ENCODE measurements at regions not wholly inside any gene's neighbourhood (a gene's known extent, or its start where the extent isn't known, plus 50 kb on each side); places are given as distances from the start of the nearest gene placed in this dataset.
A peak's percentile ranks its signal among the peaks of the same experiment; 100 is the strongest.
"Not testable (repeated sequence)": the region's sequence is repeated elsewhere in the genome, so short reads cannot be mapped to it uniquely, and the experiment has no call there.

DNA sequence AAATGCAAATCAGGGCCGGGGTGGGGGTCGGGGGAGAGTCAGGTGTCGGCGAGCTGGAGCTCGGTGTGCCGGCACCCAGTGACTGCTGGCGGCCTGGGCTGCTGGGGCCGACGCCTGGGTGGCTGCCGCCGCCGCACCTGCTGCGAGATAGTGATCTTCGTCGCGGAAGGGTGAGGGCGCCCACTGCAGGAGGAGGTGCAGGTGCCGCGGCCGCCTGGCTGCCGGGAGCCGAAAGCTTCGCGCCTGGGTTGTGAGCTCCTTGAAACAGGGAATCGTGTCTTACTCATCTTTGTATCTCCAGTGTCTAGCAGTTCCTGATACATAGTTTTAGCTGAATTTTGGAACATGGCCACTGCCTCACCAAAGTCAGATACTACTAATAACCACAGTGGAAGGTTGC is 64.0 kb upstream of the CPOX start:
- TF ChIP-seq, protein P1, sequence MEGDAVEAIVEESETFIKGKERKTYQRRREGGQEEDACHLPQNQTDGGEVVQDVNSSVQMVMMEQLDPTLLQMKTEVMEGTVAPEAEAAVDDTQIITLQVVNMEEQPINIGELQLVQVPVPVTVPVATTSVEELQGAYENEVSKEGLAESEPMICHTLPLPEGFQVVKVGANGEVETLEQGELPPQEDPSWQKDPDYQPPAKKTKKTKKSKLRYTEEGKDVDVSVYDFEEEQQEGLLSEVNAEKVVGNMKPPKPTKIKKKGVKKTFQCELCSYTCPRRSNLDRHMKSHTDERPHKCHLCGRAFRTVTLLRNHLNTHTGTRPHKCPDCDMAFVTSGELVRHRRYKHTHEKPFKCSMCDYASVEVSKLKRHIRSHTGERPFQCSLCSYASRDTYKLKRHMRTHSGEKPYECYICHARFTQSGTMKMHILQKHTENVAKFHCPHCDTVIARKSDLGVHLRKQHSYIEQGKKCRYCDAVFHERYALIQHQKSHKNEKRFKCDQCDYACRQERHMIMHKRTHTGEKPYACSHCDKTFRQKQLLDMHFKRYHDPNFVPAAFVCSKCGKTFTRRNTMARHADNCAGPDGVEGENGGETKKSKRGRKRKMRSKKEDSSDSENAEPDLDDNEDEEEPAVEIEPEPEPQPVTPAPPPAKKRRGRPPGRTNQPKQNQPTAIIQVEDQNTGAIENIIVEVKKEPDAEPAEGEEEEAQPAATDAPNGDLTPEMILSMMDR (conservative IDR thresholded peaks at IDR 0.05; ENCODE audit: low read depth, low read length), result peak; percentile 68
- H3K4me3 ChIP-seq (ENCODE audit: low read depth, low read length), result peak overlapping the region; percentile 39
- DNase-seq (ENCODE audit: low read depth), result no peak

DNA sequence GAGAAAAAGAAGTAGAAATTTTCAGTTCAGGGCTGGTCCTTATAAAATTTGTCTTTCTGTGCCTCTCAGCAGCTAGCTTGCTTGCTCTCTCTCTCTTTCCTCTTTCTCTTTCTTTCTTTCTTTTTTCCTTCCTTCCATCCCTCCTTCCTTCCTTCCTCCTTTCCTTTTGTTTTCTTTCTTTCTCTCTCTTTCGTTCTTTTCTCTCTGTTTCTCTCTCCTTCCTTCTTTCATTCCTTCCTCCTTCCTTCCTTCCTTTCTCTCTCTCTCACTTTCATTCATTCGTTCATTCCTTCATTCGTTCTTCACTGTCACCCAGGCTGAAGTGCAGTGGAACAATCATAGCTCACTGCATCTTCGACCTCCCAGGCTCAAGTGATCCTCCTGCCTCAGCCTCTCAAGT is 69.3 kb upstream of the CPOX start:
- no peak overlapping the region for H3K4me3 ChIP-seq (ENCODE audit: low read depth, low read length)
- TF ChIP-seq, protein P1 (conservative IDR thresholded peaks at IDR 0.05; ENCODE audit: low read depth, low read length), result no peak

DNA sequence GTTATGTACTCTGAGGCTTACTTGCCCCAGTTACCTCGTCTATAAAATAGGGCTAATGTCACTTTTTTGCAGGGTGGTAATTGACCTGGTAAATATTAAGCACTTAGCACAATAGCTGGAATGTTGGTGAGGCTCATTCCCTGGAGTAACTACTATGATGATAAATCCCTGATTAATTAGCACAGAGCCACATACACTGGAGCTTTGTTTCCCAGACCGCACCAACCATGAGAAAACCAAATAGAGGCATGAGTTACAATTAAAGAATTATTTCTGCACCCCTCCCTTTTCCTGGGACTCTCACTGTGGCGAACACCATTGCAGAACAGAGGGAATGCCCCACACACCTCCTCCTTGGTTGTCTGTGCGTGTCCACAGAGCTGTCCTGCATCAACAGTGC is 76.6 kb upstream of the CPOX start:
- no peak overlapping the region for H3K4me3 ChIP-seq (ENCODE audit: low read depth, low read length)
- TF ChIP-seq, protein P1 (conservative IDR thresholded peaks at IDR 0.05; ENCODE audit: low read depth, low read length), result no peak
- DNase-seq (ENCODE audit: low read depth), result no peak

More for the DNA sequence above, 69.3 kb upstream of the CPOX start:
- DNase-seq (ENCODE audit: low read depth), result no peak

DNA sequence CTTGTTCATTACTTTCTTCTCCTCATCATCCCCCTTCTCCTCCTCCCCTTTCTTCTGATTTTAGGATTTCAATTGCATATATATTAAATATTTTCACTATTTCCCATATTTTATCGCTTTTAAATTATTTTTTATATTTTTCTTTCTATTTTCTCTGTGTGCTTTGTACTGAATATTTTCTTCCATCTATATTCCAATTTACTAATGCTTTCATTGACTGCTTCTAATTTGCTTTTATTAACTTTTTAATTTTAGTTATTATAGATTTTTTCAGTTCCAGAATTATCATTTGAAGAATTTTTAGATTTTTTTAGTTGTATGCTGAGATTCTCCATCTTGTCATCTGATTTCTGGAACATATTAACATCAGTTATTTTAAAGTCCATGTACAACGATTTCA is 83.2 kb upstream of the ST3GAL6 start:
- no peak for DNase-seq (ENCODE audit: low read depth)
- TF ChIP-seq, protein P1 (conservative IDR thresholded peaks at IDR 0.05; ENCODE audit: low read depth, low read length), result no peak
- H3K4me3 ChIP-seq (ENCODE audit: low read depth, low read length), result no peak overlapping the region

DNA sequence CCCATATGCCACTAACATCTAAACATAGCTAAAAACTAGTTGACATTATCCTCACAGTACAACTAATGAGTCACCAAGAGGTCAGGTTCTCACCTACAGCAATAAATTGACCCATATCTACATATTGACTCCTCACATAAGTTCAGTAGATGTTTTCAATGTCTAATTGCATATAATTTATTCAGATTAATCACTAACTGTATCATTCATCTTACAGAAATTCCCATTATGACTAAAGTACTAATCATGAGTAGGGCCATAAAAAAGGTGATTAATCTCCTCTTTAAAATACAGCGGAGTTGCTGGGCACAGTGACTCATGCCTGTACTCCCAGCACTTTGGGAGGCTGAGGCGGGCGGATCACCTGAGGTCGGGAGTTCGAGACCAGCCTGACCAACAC is 82.4 kb upstream of the ST3GAL6 start:
- peak; percentile 36 for DNase-seq (ENCODE audit: low read depth)
- no peak overlapping the region for H3K4me3 ChIP-seq (ENCODE audit: low read depth, low read length)
- TF ChIP-seq, protein P1 (conservative IDR thresholded peaks at IDR 0.05; ENCODE audit: low read depth, low read length), result no peak

DNA sequence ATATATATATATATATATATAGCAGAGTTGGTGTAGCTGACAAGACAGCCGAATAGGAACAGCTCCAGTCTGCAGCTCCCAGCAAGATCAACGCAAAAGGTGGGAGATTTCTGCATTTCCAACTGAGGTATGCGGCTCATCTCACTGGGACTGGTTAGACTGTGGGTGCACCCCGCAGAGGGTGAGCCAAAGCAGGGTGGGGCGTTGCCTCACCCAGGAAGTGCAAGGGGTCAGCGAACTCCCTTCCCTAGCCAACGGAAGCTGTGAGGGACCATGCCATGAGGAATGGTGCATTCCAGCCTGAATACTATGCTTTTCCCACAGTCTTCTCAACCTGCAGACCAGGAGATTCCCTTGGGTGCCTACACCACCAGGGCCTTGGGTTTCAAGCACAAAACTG is 81.7 kb upstream of the ST3GAL6 start:
- TF ChIP-seq, protein P1 (conservative IDR thresholded peaks at IDR 0.05; ENCODE audit: low read depth, low read length), result no peak
- no peak for DNase-seq (ENCODE audit: low read depth)
- no peak overlapping the region for H3K4me3 ChIP-seq (ENCODE audit: low read depth, low read length)

DNA sequence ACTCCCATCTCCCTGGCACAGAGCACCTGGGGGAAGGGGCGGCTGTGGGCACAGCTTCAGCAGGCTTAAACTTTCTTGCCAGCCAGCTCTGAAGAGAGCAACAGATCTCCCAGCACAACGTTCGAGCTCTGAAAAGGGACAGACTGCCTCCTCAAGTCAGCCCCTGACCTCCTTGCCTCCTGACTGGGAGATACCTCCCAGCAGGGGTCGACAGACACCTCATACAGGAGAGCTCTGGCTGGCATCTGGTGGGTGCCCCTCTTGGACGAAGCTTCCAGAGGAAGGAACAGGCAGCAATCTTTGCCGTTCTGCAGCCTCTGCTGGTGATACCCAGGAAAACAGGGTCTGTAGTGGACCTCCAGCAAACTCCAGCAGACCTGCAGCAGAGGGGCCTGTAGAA is 80.7 kb upstream of the ST3GAL6 start:
- not testable (repeated sequence) for H3K4me3 ChIP-seq (ENCODE audit: low read depth, low read length); DNase-seq (ENCODE audit: low read depth)

DNA sequence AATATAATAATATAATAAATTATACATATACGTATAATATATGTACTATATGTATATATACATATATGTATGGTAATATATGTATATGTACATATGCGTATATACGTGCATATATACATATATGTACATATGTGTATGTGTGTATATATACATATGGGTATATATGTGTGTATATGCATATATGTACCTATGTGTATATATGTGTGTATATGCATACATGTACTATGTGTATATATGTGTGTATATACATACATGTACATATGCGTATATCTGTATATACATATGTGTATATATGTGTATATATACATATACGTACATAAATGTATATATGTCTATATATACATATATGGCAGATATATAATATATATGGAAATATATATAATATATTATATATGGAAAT is 74.8 kb upstream of the ST3GAL6 start:
- TF ChIP-seq, protein P1 (conservative IDR thresholded peaks at IDR 0.05; ENCODE audit: low read depth, low read length), result no peak
- H3K4me3 ChIP-seq (ENCODE audit: low read depth, low read length), result no peak overlapping the region

More for the DNA sequence above, 74.8 kb upstream of the ST3GAL6 start:
- DNase-seq (ENCODE audit: low read depth), result no peak

Data from epithelial cell of proximal tubule (primary cell).